ENCODE measurements at regions not wholly inside any gene's neighbourhood (a gene's known extent, or its start where the extent isn't known, plus 50 kb on each side); places are given as distances from the start of the nearest gene placed in this dataset.

- DNase-seq (ENCODE audit: low read depth): no peak
- TF ChIP-seq, protein P1, sequence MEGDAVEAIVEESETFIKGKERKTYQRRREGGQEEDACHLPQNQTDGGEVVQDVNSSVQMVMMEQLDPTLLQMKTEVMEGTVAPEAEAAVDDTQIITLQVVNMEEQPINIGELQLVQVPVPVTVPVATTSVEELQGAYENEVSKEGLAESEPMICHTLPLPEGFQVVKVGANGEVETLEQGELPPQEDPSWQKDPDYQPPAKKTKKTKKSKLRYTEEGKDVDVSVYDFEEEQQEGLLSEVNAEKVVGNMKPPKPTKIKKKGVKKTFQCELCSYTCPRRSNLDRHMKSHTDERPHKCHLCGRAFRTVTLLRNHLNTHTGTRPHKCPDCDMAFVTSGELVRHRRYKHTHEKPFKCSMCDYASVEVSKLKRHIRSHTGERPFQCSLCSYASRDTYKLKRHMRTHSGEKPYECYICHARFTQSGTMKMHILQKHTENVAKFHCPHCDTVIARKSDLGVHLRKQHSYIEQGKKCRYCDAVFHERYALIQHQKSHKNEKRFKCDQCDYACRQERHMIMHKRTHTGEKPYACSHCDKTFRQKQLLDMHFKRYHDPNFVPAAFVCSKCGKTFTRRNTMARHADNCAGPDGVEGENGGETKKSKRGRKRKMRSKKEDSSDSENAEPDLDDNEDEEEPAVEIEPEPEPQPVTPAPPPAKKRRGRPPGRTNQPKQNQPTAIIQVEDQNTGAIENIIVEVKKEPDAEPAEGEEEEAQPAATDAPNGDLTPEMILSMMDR (conservative IDR thresholded peaks at IDR 0.05; ENCODE audit: low read depth, low read length): no peak
- H3K4me3 ChIP-seq (ENCODE audit: low read depth, low read length): no peak overlapping the region
Measured at GRCh38 chr2:200068642-200069041, 113.3 kb downstream of the MAIP1 start.

DNA sequence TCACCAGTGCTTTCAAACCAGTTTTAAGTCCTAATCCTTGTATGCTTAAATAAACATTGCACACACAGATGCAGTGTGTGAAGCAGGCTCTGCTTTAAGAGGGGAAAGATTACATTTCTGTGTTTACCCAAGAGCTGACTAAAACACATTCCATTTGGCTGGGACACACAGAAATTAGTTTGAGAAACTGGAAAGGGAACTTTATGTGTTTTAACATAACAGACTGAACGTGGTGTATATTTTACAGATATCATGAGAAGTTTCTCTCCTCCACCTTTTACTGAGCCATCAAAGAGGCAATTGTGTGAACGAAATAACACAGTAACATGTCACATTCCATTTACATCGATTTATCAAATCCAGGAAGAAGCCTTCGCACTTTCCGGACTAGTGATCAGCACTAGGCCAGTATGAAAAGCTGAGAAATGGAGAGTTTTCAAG, 121.8 kb downstream of the MAIP1 start:
- DNase-seq (ENCODE audit: low read depth): peak; percentile 33
- no peak overlapping the region for H3K4me3 ChIP-seq (ENCODE audit: low read depth, low read length)
- TF ChIP-seq, protein P1 (conservative IDR thresholded peaks at IDR 0.05; ENCODE audit: low read depth, low read length): no peak

DNA sequence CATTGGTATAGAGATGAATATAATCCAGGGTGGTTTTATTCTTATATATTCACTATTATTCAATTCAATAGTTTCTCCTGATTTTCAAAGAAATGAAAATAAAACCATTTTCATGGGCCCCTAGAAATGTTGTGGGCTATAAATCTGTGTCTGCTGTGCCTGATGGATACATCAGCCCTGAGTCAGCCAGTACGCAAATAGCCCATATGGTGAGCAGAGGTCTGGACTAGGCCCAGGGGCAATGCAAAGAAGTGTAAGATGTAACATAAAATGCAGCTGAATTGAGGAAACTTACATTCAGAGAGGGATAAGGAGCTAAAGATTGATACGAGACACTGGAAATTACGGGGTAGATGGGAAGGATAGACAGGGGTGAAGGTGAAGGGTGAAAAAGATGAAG, 122.5 kb downstream of the MAIP1 start:
- no peak for DNase-seq (ENCODE audit: low read depth)
- H3K4me3 ChIP-seq (ENCODE audit: low read depth, low read length): no peak overlapping the region
- TF ChIP-seq, protein P1 (conservative IDR thresholded peaks at IDR 0.05; ENCODE audit: low read depth, low read length): no peak

DNA sequence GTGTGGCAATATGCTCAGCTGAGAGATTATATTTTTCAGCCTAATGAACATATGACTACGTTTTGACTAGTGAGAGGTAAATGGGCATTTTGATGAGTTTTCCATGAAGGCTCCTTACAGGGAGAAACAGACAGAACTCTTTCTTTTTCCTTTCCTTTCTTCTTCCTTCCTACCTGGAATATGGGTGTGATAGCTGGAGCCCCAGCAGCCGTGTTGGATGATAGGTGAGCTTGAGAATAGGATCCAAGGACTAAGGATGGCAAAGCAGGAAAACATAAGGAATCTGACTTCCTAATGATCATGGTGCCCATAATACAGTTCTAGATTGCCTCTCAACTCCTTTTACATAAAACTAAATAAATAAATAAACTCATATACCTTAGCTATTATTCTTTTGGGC, 124.0 kb downstream of the MAIP1 start:
- no peak overlapping the region for H3K4me3 ChIP-seq (ENCODE audit: low read depth, low read length)
- TF ChIP-seq, protein P1 (conservative IDR thresholded peaks at IDR 0.05; ENCODE audit: low read depth, low read length): no peak
- DNase-seq (ENCODE audit: low read depth): no peak

DNA sequence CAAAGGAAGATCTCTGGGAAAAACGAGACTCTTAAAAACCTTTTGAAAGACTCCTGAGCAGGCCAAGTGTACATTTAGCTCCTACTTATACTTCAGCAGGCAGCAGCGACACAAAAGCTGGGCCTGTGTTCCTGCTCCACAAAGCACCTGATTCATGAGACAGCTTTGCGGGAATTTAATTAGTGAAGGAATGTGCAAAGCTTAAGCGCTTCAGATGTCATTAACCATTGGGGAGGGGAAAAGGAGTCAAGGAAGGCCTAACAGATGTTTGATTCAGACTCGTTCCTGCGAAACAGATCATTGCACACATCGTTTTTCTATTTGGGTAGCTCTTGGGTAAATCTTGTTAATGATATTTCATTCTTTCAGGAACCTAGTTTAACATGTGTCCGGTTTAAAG, 125.9 kb downstream of the MAIP1 start:
- DNase-seq (ENCODE audit: low read depth): peak; percentile 86
- TF ChIP-seq, protein P1 (conservative IDR thresholded peaks at IDR 0.05; ENCODE audit: low read depth, low read length): no peak

GRCh38 chr2:200081811-200082210, 126.4 kb downstream of the MAIP1 start:
- DNase-seq (ENCODE audit: low read depth): no peak
- TF ChIP-seq, protein P1 (conservative IDR thresholded peaks at IDR 0.05; ENCODE audit: low read depth, low read length): no peak
- H3K4me3 ChIP-seq (ENCODE audit: low read depth, low read length): no peak overlapping the region

More for the DNA sequence above, 125.9 kb downstream of the MAIP1 start:
- no peak overlapping the region for H3K4me3 ChIP-seq (ENCODE audit: low read depth, low read length)

DNA sequence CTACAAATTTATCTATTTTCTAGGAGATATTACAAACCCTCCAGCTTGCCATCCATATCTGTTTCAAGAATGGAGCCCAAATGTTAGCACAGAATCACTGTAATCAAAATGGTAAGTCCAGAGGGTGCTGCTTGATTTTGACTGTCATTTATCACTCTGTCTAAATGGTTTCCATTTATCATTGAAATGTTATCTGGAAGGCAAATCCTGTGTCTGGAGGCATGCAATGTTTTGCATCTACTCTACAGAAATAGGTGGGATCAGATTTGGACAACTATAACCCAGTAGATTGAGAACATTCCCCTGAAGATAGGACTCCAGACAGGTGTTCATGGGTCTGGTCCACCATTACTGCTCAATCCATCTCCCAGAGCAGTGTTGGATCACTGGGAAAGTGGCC, 128.7 kb downstream of the MAIP1 start:
- TF ChIP-seq, protein P1 (conservative IDR thresholded peaks at IDR 0.05; ENCODE audit: low read depth, low read length): no peak
- DNase-seq (ENCODE audit: low read depth): no peak
- H3K4me3 ChIP-seq (ENCODE audit: low read depth, low read length): no peak overlapping the region
